Neural crest cell (in vitro differentiated cells): ENCODE measurements at regions not wholly inside any gene's neighbourhood (a gene's known extent, or its start where the extent isn't known, plus 50 kb on each side); places are given as distances from the start of the nearest gene placed in this dataset.

ENCODE experiments used
- DNase-seq: peaks from one replicate; pipeline ENCODE4 v3.0.0; 2021; ENCODE audit warnings: low read depth, mixed read lengths, low spot score
- H3K27ac Mint-ChIP-seq: one replicate; pipeline ENCODE4 v1.8.0; 2021; ENCODE audit warnings: mild to moderate bottlenecking, mixed read lengths; ENCODE audit not compliant: unreplicated experiment
- H3K27me3 Mint-ChIP-seq: 2 replicates; pipeline ENCODE4 v1.8.0; 2021; ENCODE audit warnings: low read depth, mild to moderate bottlenecking, mixed read lengths
- H3K36me3 Mint-ChIP-seq: 2 replicates; pipeline ENCODE4 v1.8.0; 2021; ENCODE audit warnings: low read depth, mild to moderate bottlenecking, mixed read lengths
- H3K4me1 Mint-ChIP-seq: 2 replicates; pipeline ENCODE4 v1.8.0; 2021; ENCODE audit warnings: mixed read lengths
- H3K4me3 Mint-ChIP-seq: one replicate; pipeline ENCODE4 v1.8.0; 2021; ENCODE audit warnings: mild to moderate bottlenecking, mixed read lengths
- H3K9me3 Mint-ChIP-seq: 2 replicates; pipeline ENCODE4 v1.8.0; 2021; ENCODE audit warnings: mixed read lengths
- CTCF ChIP-seq: fragments of 200-600 bp; sonication (generic); conservative IDR thresholded peaks from 2 replicates; pipeline ENCODE4 v1.5.0; 2021; ENCODE audit warnings: antibody characterized with exemption, mild to moderate bottlenecking

GRCh38 chr18:39602131-39602530, 2036.5 kb upstream of the CELF4 start:
- no peak for DNase-seq
- no peaks in the 10 kb centered on the region for H3K27me3 Mint-ChIP-seq
- no peak for TF ChIP-seq CTCF
- H3K4me3 Mint-ChIP-seq: no peak overlapping the region
- H3K4me1 Mint-ChIP-seq: peaks cover 10% of the 10 kb centered on the region
- H3K27ac Mint-ChIP-seq: no peak overlapping the region
- H3K9me3 Mint-ChIP-seq: no peaks in the 10 kb centered on the region
- peaks cover 2% of the 10 kb centered on the region for H3K36me3 Mint-ChIP-seq

- no peak for TF ChIP-seq CTCF
- Mint-ChIP-seq H3K27me3 (no peaks in the 10 kb centered on the region), H3K36me3 (peaks cover 2% of the 10 kb centered on the region), H3K4me1 (no peaks in the 10 kb centered on the region), H3K27ac (no peak overlapping the region), H3K4me3 (no peak overlapping the region), H3K9me3 (peaks cover 3% of the 10 kb centered on the region)
- DNase-seq: no peak
Observed at GRCh38 chr18:39600894-39601293, 2035.3 kb upstream of the CELF4 start.

GRCh38 chr18:39599251-39599650, 2033.7 kb upstream of the CELF4 start:
- Mint-ChIP-seq H3K4me1 (no peaks in the 10 kb centered on the region), H3K36me3 (peaks cover 6% of the 10 kb centered on the region), H3K4me3 (no peak overlapping the region), H3K27ac (no peak overlapping the region), H3K9me3 (peaks cover 10% of the 10 kb centered on the region), H3K27me3 (no peaks in the 10 kb centered on the region)
- TF ChIP-seq CTCF: no peak
- DNase-seq: no peak

- no peak for TF ChIP-seq CTCF
- no peak for DNase-seq
- no peak overlapping the region for H3K4me3 Mint-ChIP-seq
- peaks cover under 1% of the 10 kb centered on the region for H3K4me1 Mint-ChIP-seq
- H3K27me3 Mint-ChIP-seq: no peaks in the 10 kb centered on the region
- peaks cover 13% of the 10 kb centered on the region for H3K9me3 Mint-ChIP-seq
- no peak overlapping the region for H3K27ac Mint-ChIP-seq
- H3K36me3 Mint-ChIP-seq: peaks cover 6% of the 10 kb centered on the region
Observed at GRCh38 chr18:39596891-39597290, 2031.3 kb upstream of the CELF4 start.

- H3K9me3 Mint-ChIP-seq: peaks cover 13% of the 10 kb centered on the region
- peaks cover 4% of the 10 kb centered on the region for H3K4me1 Mint-ChIP-seq
- H3K27ac Mint-ChIP-seq: no peak overlapping the region
- H3K36me3 Mint-ChIP-seq: peaks cover 6% of the 10 kb centered on the region
- H3K27me3 Mint-ChIP-seq: no peaks in the 10 kb centered on the region
- H3K4me3 Mint-ChIP-seq: no peak overlapping the region
- no peak for TF ChIP-seq CTCF
- DNase-seq: no peak
Observed at GRCh38 chr18:39596221-39596620, 2030.6 kb upstream of the CELF4 start.

- peaks cover 13% of the 10 kb centered on the region for H3K9me3 Mint-ChIP-seq
Observed at GRCh38 chr18:39594206-39594605, 2028.6 kb upstream of the CELF4 start.

More at GRCh38 chr18:39594206-39594605, 2028.6 kb upstream of the CELF4 start:
- Mint-ChIP-seq H3K4me1 (peaks cover 4% of the 10 kb centered on the region), H3K27ac (no peak overlapping the region), H3K36me3 (peaks cover 6% of the 10 kb centered on the region), H3K4me3 (no peak overlapping the region), H3K27me3 (no peaks in the 10 kb centered on the region)
- DNase-seq: no peak
- no peak for TF ChIP-seq CTCF
